Keratinocyte (primary cell): ENCODE measurements at regions not wholly inside any gene's neighbourhood (a gene's known extent, or its start where the extent isn't known, plus 50 kb on each side); places are given as distances from the start of the nearest gene placed in this dataset.

Experiments
- DNase-seq: peaks from one replicate; pipeline ENCODE4 v3.0.0-alpha.2; 2011; ENCODE audit warnings: low read depth, missing footprints, low spot score
- FAIRE-seq: peaks from 2 replicates; lab custom pipeline; 2011; peaks lifted over from hg19 to GRCh38; lab: Jason Lieb, UNC
- H2AFZ ChIP-seq: 2 replicates; pipeline ENCODE4 v1.6.0; 2012; ENCODE audit warnings: low read length, control low read depth, inconsistent platforms; ENCODE audit not compliant: control insufficient read depth
- H3K27ac ChIP-seq: 2 replicates; pipeline ENCODE4 v1.5.1; 2011; ENCODE audit warnings: low read length; ENCODE audit not compliant: control insufficient read depth, insufficient read depth
- H3K27me3 ChIP-seq: 3 replicates; pipeline ENCODE4 v1.6.0; 2011; ENCODE audit warnings: low read length; ENCODE audit not compliant: control insufficient read depth, insufficient read depth; ENCODE audit errors: extremely low read depth
- H3K36me3 ChIP-seq, 2 experiments: 2 replicates in 1 of 2; 3 replicates in 1 of 2; pipeline ENCODE4 v1.5.1; 2011; ENCODE audit warnings: low read length in 2 of 2, mild to moderate bottlenecking in 1 of 2; ENCODE audit not compliant: control insufficient read depth in 2 of 2, insufficient read depth in 2 of 2; ENCODE audit errors: extremely low read depth in 1 of 2
- H3K4me1 ChIP-seq: 3 replicates; pipeline ENCODE4 v1.5.1; 2011; ENCODE audit warnings: low read length; ENCODE audit not compliant: control insufficient read depth, insufficient read depth; ENCODE audit errors: extremely low read depth
- H3K4me2 ChIP-seq: 3 replicates; pipeline ENCODE4 v1.6.0; 2011; ENCODE audit warnings: low read depth, low read length; ENCODE audit not compliant: control insufficient read depth, insufficient read depth; ENCODE audit errors: extremely low read depth
- H3K4me3 ChIP-seq, 3 experiments: fragments of 200-600 bp in 1 of 3; sonication (generic) in 1 of 3; 2 replicates in 2 of 3; 3 replicates in 1 of 3; pipeline ENCODE4 v1.5.1; 2011 to 2016; ENCODE audit warnings: low read length in 3 of 3, mild to moderate bottlenecking in 3 of 3, control low read depth in 2 of 3, inconsistent platforms in 1 of 3, low read depth in 1 of 3, mixed read lengths in 1 of 3, mixed run types in 1 of 3, moderate library complexity in 1 of 3; ENCODE audit not compliant: control insufficient read depth in 2 of 3, insufficient read depth in 2 of 3; ENCODE audit errors: extremely low read depth in 1 of 3
- H3K79me2 ChIP-seq: 2 replicates; pipeline ENCODE4 v1.6.0; 2012; ENCODE audit warnings: low read length; ENCODE audit not compliant: control insufficient read depth, insufficient read depth
- H3K9ac ChIP-seq: 3 replicates; pipeline ENCODE4 v1.6.0; 2011; ENCODE audit warnings: low read length; ENCODE audit not compliant: control insufficient read depth, insufficient read depth; ENCODE audit errors: extremely low read depth
- H3K9me1 ChIP-seq: 3 replicates; pipeline ENCODE4 v1.6.0; 2011; ENCODE audit warnings: low read length; ENCODE audit not compliant: control insufficient read depth, insufficient read depth; ENCODE audit errors: extremely low read depth
- H3K9me3 ChIP-seq: 2 replicates; pipeline ENCODE4 v1.5.1; 2012; ENCODE audit warnings: low read depth, low read length; ENCODE audit not compliant: control insufficient read depth
- H4K20me1 ChIP-seq: 3 replicates; pipeline ENCODE4 v1.6.0; 2011; ENCODE audit warnings: low read length; ENCODE audit not compliant: control insufficient read depth, insufficient read depth; ENCODE audit errors: extremely low read depth
- EZH2 ChIP-seq: IDR thresholded peaks from one replicate; pipeline ENCODE4 v1.6.1; 2012; ENCODE audit warnings: inconsistent platforms, mild to moderate bottlenecking, low read length, moderate library complexity
- dilution Hi-C: fragments of 300-500 bp; cut with MboI; formaldehyde crosslinking; loops from one replicate; pipeline ENCODE4 v1.7.0; 2020; ENCODE audit warnings: low sequenced_read_pairs; ENCODE audit not compliant: extremely low pct_ligation_motif_present
- TF ChIP-seq, protein P1 (sequence below), 3 experiments: IDR thresholded peaks in 1 of 3; conservative IDR thresholded peaks in 1 of 3; optimal IDR thresholded peaks in 1 of 3; 2 replicates in 2 of 3; 3 replicates in 1 of 3; pipeline versions ENCODE3 to v1.5.1; 2011; ENCODE audit warnings: low read length in 3 of 3, mild to moderate bottlenecking in 3 of 3, moderate library complexity in 2 of 3, control low read depth in 1 of 3, inconsistent platforms in 1 of 3; ENCODE audit not compliant: insufficient read depth in 2 of 3; ENCODE audit errors: extremely low read depth in 1 of 3

DNA sequence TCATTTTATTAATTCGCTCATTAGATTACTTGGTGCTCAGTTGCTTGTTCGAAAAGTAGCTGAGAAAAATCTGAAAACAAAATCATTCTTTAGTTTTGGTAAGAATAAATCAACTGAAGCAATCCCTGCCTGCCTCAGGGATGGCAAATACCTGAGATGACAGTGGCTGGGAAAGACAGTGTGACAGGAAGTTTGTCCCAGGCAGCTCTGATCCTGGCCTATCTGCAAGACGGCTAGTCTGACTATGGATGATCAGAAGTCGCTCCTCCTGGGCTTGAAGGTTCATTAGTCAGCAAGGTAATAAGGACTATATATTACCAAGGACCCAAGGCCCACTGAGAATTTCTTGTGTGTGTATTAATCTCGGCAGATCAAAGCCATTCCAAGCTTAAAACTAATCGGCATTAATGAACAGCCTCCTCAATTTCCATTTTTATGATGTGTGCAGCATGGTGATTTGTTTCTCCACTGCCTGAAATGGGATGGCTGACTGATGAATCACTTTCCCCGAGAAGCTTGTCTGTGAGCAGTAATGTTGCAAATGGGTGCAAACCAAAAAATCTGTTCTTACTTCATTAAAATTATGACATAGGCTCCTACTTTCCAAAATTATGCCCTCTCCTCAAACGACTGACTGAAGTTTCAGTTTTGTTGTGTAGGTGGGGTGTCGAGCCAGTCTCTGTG lies 199.9 kb downstream of the ACTR3 start:
- H3K4me1 ChIP-seq, result no peaks in the 10 kb centered on the region
- no peaks in the 10 kb centered on the region for H3K9me1 ChIP-seq
- no peak overlapping the region for H2AFZ ChIP-seq
- H3K4me3 ChIP-seq, result no peak overlapping the region
- H3K9me3 ChIP-seq, result no peaks in the 10 kb centered on the region
- dilution Hi-C loops, result no loop called here
- no peak for FAIRE-seq
- TF ChIP-seq EZH2, result no peak
- TF ChIP-seq, protein P1, sequence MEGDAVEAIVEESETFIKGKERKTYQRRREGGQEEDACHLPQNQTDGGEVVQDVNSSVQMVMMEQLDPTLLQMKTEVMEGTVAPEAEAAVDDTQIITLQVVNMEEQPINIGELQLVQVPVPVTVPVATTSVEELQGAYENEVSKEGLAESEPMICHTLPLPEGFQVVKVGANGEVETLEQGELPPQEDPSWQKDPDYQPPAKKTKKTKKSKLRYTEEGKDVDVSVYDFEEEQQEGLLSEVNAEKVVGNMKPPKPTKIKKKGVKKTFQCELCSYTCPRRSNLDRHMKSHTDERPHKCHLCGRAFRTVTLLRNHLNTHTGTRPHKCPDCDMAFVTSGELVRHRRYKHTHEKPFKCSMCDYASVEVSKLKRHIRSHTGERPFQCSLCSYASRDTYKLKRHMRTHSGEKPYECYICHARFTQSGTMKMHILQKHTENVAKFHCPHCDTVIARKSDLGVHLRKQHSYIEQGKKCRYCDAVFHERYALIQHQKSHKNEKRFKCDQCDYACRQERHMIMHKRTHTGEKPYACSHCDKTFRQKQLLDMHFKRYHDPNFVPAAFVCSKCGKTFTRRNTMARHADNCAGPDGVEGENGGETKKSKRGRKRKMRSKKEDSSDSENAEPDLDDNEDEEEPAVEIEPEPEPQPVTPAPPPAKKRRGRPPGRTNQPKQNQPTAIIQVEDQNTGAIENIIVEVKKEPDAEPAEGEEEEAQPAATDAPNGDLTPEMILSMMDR (optimal IDR thresholded peaks at IDR 0.05 in 1 of 3, IDR thresholded peaks at IDR 0.05 in 1 of 3, conservative IDR thresholded peaks at IDR 0.05 in 1 of 3; ENCODE audit: extremely low read depth in 1 of 3, insufficient read depth in 2 of 3, low read length in 3 of 3), result no peak
- no peaks in the 10 kb centered on the region for H4K20me1 ChIP-seq
- H3K4me2 ChIP-seq, result no peak overlapping the region
- no peaks in the 10 kb centered on the region for H3K27me3 ChIP-seq
- no peak for DNase-seq
- H3K9ac ChIP-seq, result no peak overlapping the region
- H3K36me3 ChIP-seq, result no peaks in the 10 kb centered on the region
- no peaks in the 10 kb centered on the region for H3K79me2 ChIP-seq
- H3K27ac ChIP-seq, result no peak overlapping the region

DNA sequence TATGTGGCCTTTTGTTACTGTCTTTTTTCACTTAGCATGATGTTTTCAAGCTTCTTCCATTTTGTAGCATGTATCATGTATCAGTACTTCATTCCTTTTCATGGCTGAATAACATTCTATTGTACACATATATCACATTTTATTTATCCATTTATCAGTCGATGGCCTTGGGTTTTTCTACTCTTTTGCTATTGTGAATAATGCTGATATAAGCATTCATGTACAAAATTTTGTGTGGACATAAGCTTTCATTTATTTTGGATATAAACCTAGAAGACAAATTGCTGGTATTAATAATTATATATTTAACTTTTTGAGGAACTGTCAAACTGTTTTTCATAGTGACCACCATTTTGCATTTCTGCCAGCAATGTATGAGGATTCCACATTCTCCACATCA lies 201.1 kb downstream of the ACTR3 start:
- Histone ChIP-seq H3K79me2 (no peaks in the 10 kb centered on the region), H3K9me3 (no peaks in the 10 kb centered on the region), H3K36me3 (no peaks in the 10 kb centered on the region), H3K9ac (no peak overlapping the region), H3K4me2 (no peak overlapping the region), H3K9me1 (no peaks in the 10 kb centered on the region), H3K27ac (no peak overlapping the region), H3K4me3 (no peak overlapping the region), H2AFZ (no peak overlapping the region), H4K20me1 (no peaks in the 10 kb centered on the region), H3K27me3 (no peaks in the 10 kb centered on the region), H3K4me1 (no peaks in the 10 kb centered on the region)
- dilution Hi-C loops, result no loop called here
- TF ChIP-seq, protein P1 (optimal IDR thresholded peaks at IDR 0.05 in 1 of 3, IDR thresholded peaks at IDR 0.05 in 1 of 3, conservative IDR thresholded peaks at IDR 0.05 in 1 of 3; ENCODE audit: extremely low read depth in 1 of 3, insufficient read depth in 2 of 3, low read length in 3 of 3), result no peak
- TF ChIP-seq EZH2, result no peak
- FAIRE-seq, result no peak
- no peak for DNase-seq
